ENCODE measurements at regions not wholly inside any gene's neighbourhood (a gene's known extent, or its start where the extent isn't known, plus 50 kb on each side); places are given as distances from the start of the nearest gene placed in this dataset.

- no peak overlapping the region for H3K4me3 ChIP-seq (ENCODE audit: low read depth, low read length, poor library complexity, severe bottlenecking)
- no peaks in the 10 kb centered on the region for H3K36me3 ChIP-seq (ENCODE audit: insufficient read depth, low read length, poor library complexity, severe bottlenecking)
- H3K9me3 ChIP-seq (ENCODE audit: low read depth, low read length, poor library complexity, severe bottlenecking) = no peaks in the 10 kb centered on the region
- POLR2A ChIA-PET (ENCODE audit: low non-redundant PET) = no interaction called here
- no peak for DNase-seq (ENCODE audit: low spot score)
- no peaks in the 10 kb centered on the region for H3K4me1 ChIP-seq (ENCODE audit: insufficient read depth, low read length, poor library complexity, severe bottlenecking)
- TF ChIP-seq EZH2 (IDR thresholded peaks at IDR 0.05; ENCODE audit: borderline replicate concordance, low read depth, low read length, poor library complexity, severe bottlenecking) (no peak), CTCF (conservative IDR thresholded peaks at IDR 0.05; ENCODE audit: low read depth, low read length) (no peak)
- H3K27me3 ChIP-seq (replicated peaks; ENCODE audit: insufficient read depth, low read depth, low read length, poor library complexity) = peaks cover 10% of the 10 kb centered on the region
- BruUV-seq (replicated peaks) = no TSS peak
- H3K27ac ChIP-seq (ENCODE audit: low read depth, low read length, poor library complexity, severe bottlenecking) = no peak overlapping the region
- CTCF ChIA-PET = no interaction called here
- intact Hi-C loops (cut with micrococcal nuclease; ENCODE audit: unreplicated experiment) = no loop called here
These were observed 152.2 kb downstream of the SYK start for GRCh38 chr9:90953805-90954204.

- TF ChIP-seq EZH2 (IDR thresholded peaks at IDR 0.05; ENCODE audit: borderline replicate concordance, low read depth, low read length, poor library complexity, severe bottlenecking) (no peak), CTCF (conservative IDR thresholded peaks at IDR 0.05; ENCODE audit: low read depth, low read length) (no peak)
- no TSS peak for BruUV-seq (replicated peaks)
These were observed 154.6 kb downstream of the SYK start for GRCh38 chr9:90956026-90956810.

GRCh38 chr9:90958328-90958727 is 156.7 kb downstream of the SYK start:
- no peak overlapping the region for H3K27ac ChIP-seq (ENCODE audit: low read depth, low read length, poor library complexity, severe bottlenecking)
- no peak overlapping the region for H3K4me3 ChIP-seq (ENCODE audit: low read depth, low read length, poor library complexity, severe bottlenecking)
- TF ChIP-seq EZH2 (IDR thresholded peaks at IDR 0.05; ENCODE audit: borderline replicate concordance, low read depth, low read length, poor library complexity, severe bottlenecking) (no peak), CTCF (conservative IDR thresholded peaks at IDR 0.05; ENCODE audit: low read depth, low read length) (no peak)
- no peaks in the 10 kb centered on the region for H3K36me3 ChIP-seq (ENCODE audit: insufficient read depth, low read length, poor library complexity, severe bottlenecking)
- H3K4me1 ChIP-seq (ENCODE audit: insufficient read depth, low read length, poor library complexity, severe bottlenecking) = no peaks in the 10 kb centered on the region
- intact Hi-C loops (cut with micrococcal nuclease; ENCODE audit: unreplicated experiment) = no loop called here
- H3K27me3 ChIP-seq (replicated peaks; ENCODE audit: insufficient read depth, low read depth, low read length, poor library complexity) = peaks cover 4% of the 10 kb centered on the region
- no peak for DNase-seq (ENCODE audit: low spot score)
- no TSS peak for BruUV-seq (replicated peaks)
- CTCF ChIA-PET = no interaction called here
- POLR2A ChIA-PET (ENCODE audit: low non-redundant PET) = no interaction called here
- no peaks in the 10 kb centered on the region for H3K9me3 ChIP-seq (ENCODE audit: low read depth, low read length, poor library complexity, severe bottlenecking)

More at GRCh38 chr9:90956026-90956810, 154.6 kb downstream of the SYK start:
- Histone ChIP-seq H3K4me1 (ENCODE audit: insufficient read depth, low read length, poor library complexity, severe bottlenecking) (no peaks in the 10 kb centered on the region), H3K27ac (ENCODE audit: low read depth, low read length, poor library complexity, severe bottlenecking) (no peak overlapping the region), H3K9me3 (ENCODE audit: low read depth, low read length, poor library complexity, severe bottlenecking) (no peaks in the 10 kb centered on the region), H3K36me3 (ENCODE audit: insufficient read depth, low read length, poor library complexity, severe bottlenecking) (no peaks in the 10 kb centered on the region), H3K27me3 (replicated peaks; ENCODE audit: insufficient read depth, low read depth, low read length, poor library complexity) (peaks cover 10% of the 10 kb centered on the region), H3K4me3 (ENCODE audit: low read depth, low read length, poor library complexity, severe bottlenecking) (no peak overlapping the region)
- ChIA-PET POLR2A (ENCODE audit: low non-redundant PET) (no interaction called here), CTCF (interaction anchor here (0.6 kb wide), 1 partner anchor 771 kb away, joined by 3 read pairs; no protein-coding TSS in a partner anchor)
- intact Hi-C loops (cut with micrococcal nuclease; ENCODE audit: unreplicated experiment) = no loop called here
- no peak for DNase-seq (ENCODE audit: low spot score)
